ENCODE measurements at regions not wholly inside any gene's neighbourhood (a gene's known extent, or its start where the extent isn't known, plus 50 kb on each side); places are given as distances from the start of the nearest gene placed in this dataset.

- no peak overlapping the region for H3K27ac Mint-ChIP-seq
- no peak for DNase-seq (ENCODE audit: low spot score in 2 of 2, unreplicated experiment in 2 of 2)
- no peak overlapping the region for H3K4me3 Mint-ChIP-seq
- H3K9me3 Mint-ChIP-seq: peaks cover 5% of the 10 kb centered on the region
- H3K27me3 Mint-ChIP-seq (ENCODE audit: low read depth): peaks cover 2% of the 10 kb centered on the region
- H3K36me3 Mint-ChIP-seq: no peaks in the 10 kb centered on the region
- no peak for TF ChIP-seq CTCF (IDR thresholded peaks at IDR 0.05; ENCODE audit: unreplicated experiment)
- peaks cover 23% of the 10 kb centered on the region for H3K4me1 Mint-ChIP-seq
Measured at GRCh38 chr5:125836256-125836655, 587.0 kb upstream of the GRAMD2B start.

GRCh38 chr5:125837866-125838265 is 585.3 kb upstream of the GRAMD2B start:
- Mint-ChIP-seq H3K4me3 (no peak overlapping the region), H3K9me3 (peaks cover 10% of the 10 kb centered on the region), H3K4me1 (peaks cover 23% of the 10 kb centered on the region), H3K27ac (no peak overlapping the region), H3K27me3 (ENCODE audit: low read depth) (peaks cover 2% of the 10 kb centered on the region), H3K36me3 (peaks cover 7% of the 10 kb centered on the region)
- no peak for TF ChIP-seq CTCF (IDR thresholded peaks at IDR 0.05; ENCODE audit: unreplicated experiment)
- DNase-seq (ENCODE audit: low spot score in 2 of 2, unreplicated experiment in 2 of 2): no peak

GRCh38 chr5:125847561-125847960 is 575.6 kb upstream of the GRAMD2B start:
- Mint-ChIP-seq H3K36me3 (peaks cover 6% of the 10 kb centered on the region), H3K9me3 (peaks cover 29% of the 10 kb centered on the region), H3K4me3 (no peak overlapping the region), H3K4me1 (no peaks in the 10 kb centered on the region), H3K27ac (no peak overlapping the region), H3K27me3 (ENCODE audit: low read depth) (no peaks in the 10 kb centered on the region)
- DNase-seq (ENCODE audit: low spot score in 2 of 2, unreplicated experiment in 2 of 2): no peak
- TF ChIP-seq CTCF (IDR thresholded peaks at IDR 0.05; ENCODE audit: unreplicated experiment): no peak

GRCh38 chr5:125848751-125849150 is 574.5 kb upstream of the GRAMD2B start:
- H3K27me3 Mint-ChIP-seq (ENCODE audit: low read depth): no peaks in the 10 kb centered on the region
- DNase-seq (ENCODE audit: low spot score in 2 of 2, unreplicated experiment in 2 of 2): no peak
- H3K9me3 Mint-ChIP-seq: peaks cover 17% of the 10 kb centered on the region
- no peak overlapping the region for H3K4me3 Mint-ChIP-seq
- H3K27ac Mint-ChIP-seq: no peak overlapping the region
- TF ChIP-seq CTCF (IDR thresholded peaks at IDR 0.05; ENCODE audit: unreplicated experiment): no peak
- H3K4me1 Mint-ChIP-seq: no peaks in the 10 kb centered on the region
- H3K36me3 Mint-ChIP-seq: peaks cover under 1% of the 10 kb centered on the region

GRCh38 chr5:125856949-125857348 is 566.3 kb upstream of the GRAMD2B start:
- no peaks in the 10 kb centered on the region for H3K27me3 Mint-ChIP-seq (ENCODE audit: low read depth)
- H3K4me1 Mint-ChIP-seq: no peaks in the 10 kb centered on the region
- no peak for TF ChIP-seq CTCF (IDR thresholded peaks at IDR 0.05; ENCODE audit: unreplicated experiment)
- no peak overlapping the region for H3K4me3 Mint-ChIP-seq
- no peak overlapping the region for H3K27ac Mint-ChIP-seq
- no peak for DNase-seq (ENCODE audit: low spot score in 2 of 2, unreplicated experiment in 2 of 2)
- peaks cover 24% of the 10 kb centered on the region for H3K9me3 Mint-ChIP-seq
- peaks cover 6% of the 10 kb centered on the region for H3K36me3 Mint-ChIP-seq

GRCh38 chr5:125863579-125863978 is 559.6 kb upstream of the GRAMD2B start:
- DNase-seq (ENCODE audit: low spot score in 2 of 2, unreplicated experiment in 2 of 2): no peak
- Mint-ChIP-seq H3K9me3 (peaks cover 8% of the 10 kb centered on the region), H3K4me1 (peaks cover 8% of the 10 kb centered on the region), H3K27ac (no peak overlapping the region), H3K27me3 (ENCODE audit: low read depth) (no peaks in the 10 kb centered on the region), H3K36me3 (no peaks in the 10 kb centered on the region), H3K4me3 (no peak overlapping the region)
- no peak for TF ChIP-seq CTCF (IDR thresholded peaks at IDR 0.05; ENCODE audit: unreplicated experiment)
